WTC11 (cell line): ENCODE measurements at regions not wholly inside any gene's neighbourhood (a gene's known extent, or its start where the extent isn't known, plus 50 kb on each side); places are given as distances from the start of the nearest gene placed in this dataset.

Experiments
- ATAC-seq: fragments of 200-7000 bp; cut with Tn5 transposase; 2 replicates; pipeline ENCODE4 v1.10.0; 2021; ENCODE audit warnings: mild to moderate bottlenecking, moderate library complexity
- CTCF ChIA-PET: fragments of 300-600 bp; sonication (Branson Sonifier 250); formaldehyde crosslinking; loops from one replicate; lab custom pipeline; 2021; ENCODE audit warnings: antibody characterized with exemption; lab: Charles Lee
- POLR2A ChIA-PET: fragments of 350-600 bp; sonication (Branson Sonifier 250); formaldehyde crosslinking; loops from one replicate; lab custom pipeline; 2021; ENCODE audit warnings: antibody characterized with exemption; lab: Charles Lee
- DNase-seq: peaks from one replicate; pipeline ENCODE4 v3.0.0; 2021; ENCODE audit warnings: low spot score
- H3K27ac Mint-ChIP-seq: 2 replicates; pipeline ENCODE4 v1.8.0; 2021; ENCODE audit warnings: mixed read lengths
- H3K27me3 Mint-ChIP-seq: 2 replicates; pipeline ENCODE4 v1.8.0; 2021; ENCODE audit warnings: low read depth, mild to moderate bottlenecking, moderate library complexity, mixed read lengths
- H3K36me3 Mint-ChIP-seq: 2 replicates; pipeline ENCODE4 v1.8.0; 2021; ENCODE audit warnings: mixed read lengths
- H3K4me1 Mint-ChIP-seq: 2 replicates; pipeline ENCODE4 v1.8.0; 2022; ENCODE audit warnings: mixed read lengths
- H3K4me3 Mint-ChIP-seq: 2 replicates; pipeline ENCODE4 v1.8.0; 2021; ENCODE audit warnings: mild to moderate bottlenecking, moderate library complexity, mixed read lengths
- H3K9me3 Mint-ChIP-seq: 2 replicates; pipeline ENCODE4 v1.8.0; 2021; ENCODE audit warnings: mixed read lengths
- ATF2 ChIP-seq: sonication (generic); formaldehyde crosslinking; IDR thresholded peaks from 2 replicates; pipeline ENCODE4 v1.8.1; 2022; ENCODE audit warnings: low read depth, missing genetic modification reagents, borderline replicate concordance
- CREB1 ChIP-seq: sonication (generic); formaldehyde crosslinking; IDR thresholded peaks from 2 replicates; pipeline ENCODE4 v1.8.0; 2023; ENCODE audit warnings: mild to moderate bottlenecking, missing genetic modification reagents
- ERG ChIP-seq: fragments of 250-450 bp; sonication (Bioruptor Pico); IDR thresholded peaks from 2 replicates; pipeline ENCODE4 v1.8.0; 2021; ENCODE audit warnings: mild to moderate bottlenecking
- FOXJ3 ChIP-seq: sonication (generic); formaldehyde crosslinking; IDR thresholded peaks from 2 replicates; pipeline ENCODE4 v1.9.0; 2021; ENCODE audit warnings: missing genetic modification reagents, mild to moderate bottlenecking, borderline replicate concordance
- FOXP1 ChIP-seq: sonication (generic); formaldehyde crosslinking; IDR thresholded peaks from 2 replicates; pipeline ENCODE4 v1.8.0; 2022; ENCODE audit warnings: missing genetic modification reagents, mild to moderate bottlenecking, moderate library complexity, borderline replicate concordance
- FOXP4 ChIP-seq: sonication (generic); formaldehyde crosslinking; IDR thresholded peaks from 2 replicates; pipeline ENCODE4 v1.8.0; 2022; ENCODE audit warnings: mild to moderate bottlenecking, missing genetic modification reagents
- MAX ChIP-seq: sonication (generic); formaldehyde crosslinking; IDR thresholded peaks from 2 replicates; pipeline ENCODE4 v1.8.0; 2022; ENCODE audit warnings: mild to moderate bottlenecking, missing genetic modification reagents
- NFE2L1 ChIP-seq: sonication (generic); formaldehyde crosslinking; IDR thresholded peaks from 2 replicates; pipeline ENCODE4 v1.8.1; 2023; ENCODE audit warnings: missing genetic modification reagents
- STAT6 ChIP-seq: sonication (generic); formaldehyde crosslinking; conservative IDR thresholded peaks from 2 replicates; pipeline ENCODE4 v1.8.1; 2023; ENCODE audit warnings: mild to moderate bottlenecking, low read depth, missing genetic modification reagents, moderate library complexity
- TCF7 ChIP-seq: sonication (generic); formaldehyde crosslinking; IDR thresholded peaks from 2 replicates; pipeline ENCODE4 v1.8.0; 2022; ENCODE audit warnings: mild to moderate bottlenecking, low read depth, missing genetic modification reagents, moderate library complexity
- TEAD4 ChIP-seq: sonication (generic); formaldehyde crosslinking; IDR thresholded peaks from 2 replicates; pipeline ENCODE4 v1.8.0; 2022; ENCODE audit warnings: mild to moderate bottlenecking, missing genetic modification reagents
- USF2 ChIP-seq: sonication (generic); formaldehyde crosslinking; IDR thresholded peaks from 2 replicates; pipeline ENCODE4 v1.8.1; 2023; ENCODE audit warnings: mild to moderate bottlenecking, missing genetic modification reagents, moderate library complexity
- ZNF423 ChIP-seq: fragments of 250-450 bp; sonication (Bioruptor Pico); IDR thresholded peaks from 2 replicates; pipeline ENCODE4 v2.1.2; 2022; ENCODE audit warnings: mild to moderate bottlenecking, moderate library complexity
- ZNF512 ChIP-seq: sonication (generic); formaldehyde crosslinking; IDR thresholded peaks from 2 replicates; pipeline ENCODE4 v1.8.1; 2022; ENCODE audit warnings: missing genetic modification reagents, borderline replicate concordance
- ZNF532 ChIP-seq: fragments of 250-450 bp; sonication (Bioruptor Pico); IDR thresholded peaks from 2 replicates; pipeline ENCODE4 v1.9.0; 2021; ENCODE audit warnings: mild to moderate bottlenecking, borderline replicate concordance
- ZSCAN18 ChIP-seq: fragments of 250-450 bp; sonication (Bioruptor Pico); IDR thresholded peaks from 2 replicates; pipeline ENCODE4 v2.1.2; 2022; ENCODE audit warnings: mild to moderate bottlenecking, moderate library complexity

GRCh38 chr1:235024711-235025421 lies 103.8 kb downstream of the TOMM20 start (continued):
- TF ChIP-seq ZSCAN18 (CRISPR knock-in tag), result no peak
- TF ChIP-seq TEAD4 (CRISPR knock-in tag), result no peak
- no peak for TF ChIP-seq FOXP1 (CRISPR knock-in tag)
- no peak for TF ChIP-seq ATF2 (CRISPR knock-in tag)
- TF ChIP-seq MAX, result no peak
- TF ChIP-seq ZNF532, result no peak
- TF ChIP-seq USF2, result no peak
- no peak for TF ChIP-seq CREB1 (CRISPR knock-in tag)
- TF ChIP-seq FOXJ3 (CRISPR knock-in tag), result no peak
- no peak for TF ChIP-seq ZNF512 (CRISPR knock-in tag)
- no peak for TF ChIP-seq ERG

GRCh38 chr1:235023711-235024439 lies 104.8 kb downstream of the TOMM20 start:
- Mint-ChIP-seq H3K4me3 (no peak overlapping the region), H3K9me3 (peaks cover 23% of the 10 kb centered on the region), H3K4me1 (peaks cover 21% of the 10 kb centered on the region), H3K27ac (peak overlapping the region; percentile 80; the same call in 1 of the 2 replicates), H3K36me3 (peaks cover 8% of the 10 kb centered on the region), H3K27me3 (no peaks in the 10 kb centered on the region)
- ATAC-seq (no peak), DNase-seq (no peak)
- CTCF ChIA-PET, result no interaction called here
- POLR2A ChIA-PET, result no interaction called here
- TF ChIP-seq FOXP4 (CRISPR knock-in tag), result no peak
- no peak for TF ChIP-seq ZNF423 (CRISPR knock-in tag)
- TF ChIP-seq STAT6 (CRISPR knock-in tag), result no peak
- no peak for TF ChIP-seq NFE2L1 (CRISPR knock-in tag)
- TF ChIP-seq TCF7 (CRISPR knock-in tag), result no peak
- TF ChIP-seq ERG, result no peak
